HG02870 (cell line): ENCODE measurements at regions not wholly inside any gene's neighbourhood (a gene's known extent, or its start where the extent isn't known, plus 50 kb on each side); places are given as distances from the start of the nearest gene placed in this dataset.
"Not testable (repeated sequence)": the region's sequence is repeated elsewhere in the genome, so short reads cannot be mapped to it uniquely, and the experiment has no call there.

Experiments used
- ATAC-seq: cut with Tn5 transposase; IDR thresholded peaks from one replicate; pipeline ENCODE4 v1.9.1; 2021; ENCODE audit warnings: mild to moderate bottlenecking, moderate library complexity; ENCODE audit not compliant: unreplicated experiment

DNA sequence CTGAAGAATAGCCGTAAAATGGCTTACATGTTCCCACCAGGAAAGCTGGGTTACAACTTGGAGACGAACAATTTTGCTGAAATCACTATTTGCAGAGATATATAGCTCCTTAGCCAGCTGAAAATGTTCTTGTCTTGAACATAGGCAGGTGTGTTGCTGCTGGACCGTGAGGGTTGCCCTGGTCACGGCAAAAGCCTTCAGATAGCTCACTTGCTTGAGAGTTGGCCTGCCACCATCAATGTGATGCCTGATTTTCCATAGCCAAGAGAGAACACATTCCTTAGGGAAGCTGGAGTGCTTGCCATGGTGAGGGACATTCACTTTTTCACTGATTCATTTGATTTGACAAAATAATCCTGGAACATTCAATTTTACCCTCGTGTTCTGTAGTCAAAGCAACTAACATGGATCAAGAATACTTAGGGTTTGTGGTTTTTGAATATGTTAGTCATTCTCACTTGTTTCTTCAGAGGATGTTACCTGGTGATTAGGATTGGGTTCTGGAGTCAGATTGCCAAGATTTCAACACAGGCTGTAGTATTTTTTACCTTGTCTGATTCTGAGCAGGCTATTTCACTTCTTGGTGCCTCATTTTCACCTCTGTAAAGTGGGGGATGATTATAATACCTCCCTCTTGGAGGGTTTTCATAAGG is 536.9 kb downstream of the RAPGEF2 start:
- ATAC-seq = no peak

GRCh38 chr4:159649237-159649636 is 546.4 kb downstream of the RAPGEF2 start:
- ATAC-seq = no peak

GRCh38 chr4:159652871-159653270 is 550.0 kb downstream of the RAPGEF2 start:
- ATAC-seq = no peak

- no peak for ATAC-seq
Observed at GRCh38 chr4:159655547-159655946, 552.7 kb downstream of the RAPGEF2 start.

DNA sequence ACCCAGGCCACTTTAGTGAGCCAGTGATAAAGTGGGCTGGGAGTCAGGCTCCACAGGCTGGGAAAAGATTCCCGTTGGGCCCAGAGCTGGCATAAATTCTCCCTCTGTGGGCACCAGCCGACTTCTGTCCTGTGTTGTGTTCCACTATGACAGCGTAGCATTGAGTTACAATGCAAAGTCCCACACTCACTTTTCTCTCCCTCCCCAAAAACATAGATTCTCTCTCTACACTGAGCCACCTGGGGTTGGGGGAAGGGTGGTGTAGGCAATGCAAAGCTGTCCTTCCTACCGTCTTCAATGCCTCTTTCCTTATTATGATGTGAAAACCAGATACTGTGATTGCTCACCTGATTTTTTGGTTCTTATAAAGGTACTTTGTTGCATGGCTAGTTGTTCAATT is 566.2 kb downstream of the RAPGEF2 start:
- ATAC-seq = no peak

GRCh38 chr4:159673221-159673620 is 570.3 kb downstream of the RAPGEF2 start:
- ATAC-seq = no peak

DNA sequence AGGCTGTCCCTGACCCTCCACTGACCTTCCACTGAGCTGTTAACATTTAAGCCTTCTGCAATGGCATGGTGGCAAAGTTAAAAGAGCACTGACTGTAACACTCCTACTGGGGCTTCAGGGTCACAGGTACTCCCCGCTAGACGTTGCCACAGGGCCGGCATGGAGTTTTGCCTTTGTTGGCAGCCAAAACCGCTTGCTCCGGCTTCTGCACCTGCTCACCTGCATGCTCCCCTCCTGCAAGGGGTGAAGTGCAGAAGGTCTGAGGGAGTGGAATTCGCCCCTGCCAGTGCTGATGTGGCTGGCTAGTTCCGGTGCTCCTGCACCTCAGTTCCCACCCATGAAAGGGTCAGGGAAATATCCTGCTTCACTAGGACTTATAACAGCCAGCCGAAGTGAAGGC is 571.4 kb downstream of the RAPGEF2 start:
- ATAC-seq = no peak

GRCh38 chr4:159677521-159677920 is 574.6 kb downstream of the RAPGEF2 start:
- ATAC-seq = no peak

DNA sequence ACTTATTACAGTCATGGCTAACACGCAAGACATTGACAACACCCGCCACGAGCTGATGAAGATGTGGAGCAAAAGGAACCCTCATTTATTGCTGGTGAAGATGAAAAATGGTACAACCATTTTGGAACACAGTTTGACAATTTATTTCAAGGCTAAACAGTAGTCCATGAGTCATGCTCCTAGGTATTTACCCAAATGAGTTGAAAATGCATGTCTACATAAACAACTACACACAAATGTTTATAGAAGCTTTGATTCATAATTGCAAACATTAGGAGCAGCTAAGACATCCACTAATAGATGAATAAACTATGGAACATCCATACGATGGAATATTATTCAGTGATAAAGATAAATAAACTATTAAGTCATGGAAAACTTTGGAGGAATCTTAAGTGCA is 580.1 kb downstream of the RAPGEF2 start:
- ATAC-seq = no peak

DNA sequence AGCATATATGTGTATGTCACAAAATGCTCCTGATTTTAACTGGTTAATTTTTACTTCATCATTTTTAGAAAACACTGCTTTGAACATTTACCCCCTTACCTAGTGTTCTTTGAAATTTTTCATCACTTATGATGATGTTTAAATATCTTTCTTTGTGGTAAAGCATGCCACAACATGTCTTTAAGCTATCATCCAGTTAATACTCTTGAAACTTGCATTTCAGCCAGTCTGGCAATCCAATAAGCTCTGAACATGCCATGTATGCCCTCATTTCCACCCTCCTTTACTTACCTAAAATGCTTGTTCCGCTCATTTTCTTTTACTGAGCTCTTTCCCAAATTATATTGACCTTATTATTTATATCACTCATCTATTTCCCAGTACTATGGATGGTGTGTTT is 581.2 kb downstream of the RAPGEF2 start:
- no peak for ATAC-seq

GRCh38 chr4:159685340-159686092 is 582.6 kb downstream of the RAPGEF2 start:
- ATAC-seq = no peak

DNA sequence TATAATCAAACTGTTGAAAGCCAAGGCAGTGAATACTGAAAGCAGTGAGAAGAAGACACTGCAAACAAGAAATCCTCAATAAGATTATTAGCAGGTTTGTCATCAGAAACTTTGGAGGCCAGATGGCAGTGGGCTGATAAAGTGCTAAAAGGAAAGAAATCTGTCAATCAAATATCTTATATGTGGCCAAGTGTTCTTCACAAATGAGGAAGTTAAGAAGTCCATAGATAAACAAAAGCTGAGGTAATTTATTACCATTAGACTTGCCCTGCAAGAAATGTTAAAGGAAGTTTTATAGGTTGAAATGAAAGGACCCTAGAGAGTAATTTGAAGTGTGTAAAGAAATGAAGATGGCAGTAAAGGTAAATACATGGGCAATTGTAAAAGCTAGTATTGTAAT is 586.6 kb downstream of the RAPGEF2 start:
- no peak for ATAC-seq

DNA sequence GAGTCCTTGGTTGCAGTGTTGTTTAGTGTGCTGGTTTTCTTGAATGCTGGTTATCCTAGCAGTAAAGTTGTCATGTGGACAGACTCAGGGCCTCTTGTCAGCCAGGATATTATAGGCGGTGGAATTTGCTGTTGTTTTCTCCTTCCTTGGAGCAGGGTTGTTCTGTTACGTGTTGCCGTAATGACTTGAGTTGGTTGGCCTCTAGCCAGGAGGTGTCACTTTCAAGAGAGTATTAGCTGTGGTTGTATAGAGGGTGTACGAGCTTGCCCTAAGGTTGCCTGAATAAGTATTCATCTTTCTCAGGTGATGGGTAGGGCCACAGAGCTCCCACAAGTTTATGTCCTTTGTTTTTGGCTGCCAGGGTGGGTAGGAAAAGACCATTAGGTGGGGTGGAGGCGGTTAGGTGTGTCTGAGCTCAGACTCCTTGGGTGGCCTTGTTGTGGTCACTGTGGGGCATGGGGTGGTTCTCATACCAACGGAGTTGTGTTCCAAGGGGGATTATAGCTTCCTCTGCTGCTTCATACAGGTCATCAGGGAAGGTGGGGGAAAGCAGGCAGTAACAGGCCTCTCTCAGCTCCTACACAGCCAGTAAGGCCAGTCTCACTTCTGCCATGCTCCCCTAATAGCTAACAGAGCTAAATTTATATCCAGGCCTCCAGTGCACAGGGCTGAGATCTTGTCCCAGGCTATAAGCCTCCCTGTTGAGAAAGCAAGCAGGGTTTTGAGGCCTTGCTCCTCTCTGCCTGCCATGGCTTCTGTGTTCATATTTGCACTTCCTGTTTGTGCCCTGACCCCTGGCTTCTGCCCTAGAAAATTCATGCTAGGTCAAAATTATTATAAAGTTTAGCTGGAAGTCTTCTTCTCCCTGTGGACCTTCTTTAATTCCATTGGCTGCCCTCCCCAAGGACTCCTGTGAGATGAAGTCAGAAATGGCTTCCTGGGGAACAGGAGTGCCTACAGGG is 594.7 kb downstream of the RAPGEF2 start:
- no peak for ATAC-seq

DNA sequence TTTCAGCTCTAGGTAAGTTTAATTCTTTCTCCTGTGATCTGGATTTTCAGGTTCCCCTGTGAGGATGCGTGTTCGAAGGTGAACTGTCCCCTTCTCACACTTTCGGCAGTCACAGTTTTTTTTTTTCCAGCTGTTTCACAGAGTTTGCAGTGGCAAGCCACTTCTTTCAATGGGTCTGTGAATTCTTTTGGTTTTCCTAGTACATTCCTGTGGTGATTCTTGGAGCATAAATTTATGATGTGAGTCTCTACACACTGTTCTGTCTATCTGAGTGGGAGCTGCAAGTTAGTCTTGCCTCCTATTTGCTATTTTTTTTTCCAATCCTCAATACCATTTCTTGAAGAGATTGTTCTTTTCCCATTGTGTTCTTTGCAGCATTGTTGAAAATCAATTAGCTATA is 595.5 kb downstream of the RAPGEF2 start:
- ATAC-seq = no peak

DNA sequence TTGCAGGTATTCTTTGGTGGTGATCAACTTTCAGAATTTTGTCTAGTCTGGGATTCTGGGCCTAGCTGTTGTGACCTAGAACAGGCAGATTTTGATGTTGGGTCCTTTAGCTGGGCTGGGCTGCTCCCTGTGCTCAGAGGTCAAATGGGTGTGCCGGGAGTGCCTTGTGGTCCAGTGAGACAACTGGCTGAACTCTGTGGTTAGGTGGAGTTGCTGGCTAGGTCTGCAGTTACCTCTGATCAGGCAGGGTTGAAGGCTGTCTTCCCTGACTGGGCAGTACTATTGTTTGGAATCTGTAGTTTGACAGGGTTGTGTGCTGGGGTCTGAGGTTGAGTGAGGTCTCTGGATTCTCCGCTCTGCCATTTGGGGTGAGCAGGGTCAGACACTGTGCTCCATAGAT is 599.3 kb downstream of the RAPGEF2 start:
- no peak for ATAC-seq

DNA sequence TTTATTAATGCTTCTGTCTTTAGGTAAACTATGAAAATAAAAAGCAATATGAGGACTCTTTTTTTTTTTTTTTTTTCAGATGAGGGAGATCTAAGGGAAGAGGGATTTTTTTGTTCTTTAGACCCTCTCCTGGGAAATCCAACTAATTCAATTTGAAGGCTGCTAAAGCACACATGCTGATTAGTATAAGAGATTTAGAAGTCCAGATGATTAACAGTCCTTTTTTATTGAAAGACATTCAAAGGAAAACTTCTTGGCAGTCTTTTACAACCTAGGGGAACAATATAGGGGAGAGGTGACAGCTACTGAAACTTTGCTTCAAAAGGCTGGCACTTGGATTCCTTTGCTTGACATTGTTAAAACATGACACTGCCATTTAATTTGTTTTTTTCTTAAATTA is 602.5 kb downstream of the RAPGEF2 start:
- ATAC-seq = no peak

DNA sequence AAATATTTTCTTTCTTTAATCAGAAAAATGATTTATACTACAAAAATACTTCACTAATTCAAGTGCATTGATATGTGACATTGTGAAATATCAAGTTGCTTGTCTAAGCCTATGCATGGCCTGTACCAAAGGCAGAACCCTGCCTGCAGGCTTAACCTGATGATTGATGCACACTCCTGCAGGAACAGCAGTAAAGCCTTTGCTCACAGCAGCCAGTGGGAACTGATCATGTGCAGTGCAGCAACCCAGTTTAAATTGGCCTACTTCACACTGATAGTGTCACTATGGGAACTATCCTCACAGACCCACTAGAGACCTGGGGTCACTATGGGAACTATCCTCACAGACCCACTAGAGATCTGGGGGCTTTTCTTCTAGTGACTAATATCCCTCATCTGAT is 603.8 kb downstream of the RAPGEF2 start:
- no peak for ATAC-seq

- not testable (repeated sequence) for ATAC-seq
Observed at GRCh38 chr4:159715180-159715579, 612.3 kb downstream of the RAPGEF2 start.

DNA sequence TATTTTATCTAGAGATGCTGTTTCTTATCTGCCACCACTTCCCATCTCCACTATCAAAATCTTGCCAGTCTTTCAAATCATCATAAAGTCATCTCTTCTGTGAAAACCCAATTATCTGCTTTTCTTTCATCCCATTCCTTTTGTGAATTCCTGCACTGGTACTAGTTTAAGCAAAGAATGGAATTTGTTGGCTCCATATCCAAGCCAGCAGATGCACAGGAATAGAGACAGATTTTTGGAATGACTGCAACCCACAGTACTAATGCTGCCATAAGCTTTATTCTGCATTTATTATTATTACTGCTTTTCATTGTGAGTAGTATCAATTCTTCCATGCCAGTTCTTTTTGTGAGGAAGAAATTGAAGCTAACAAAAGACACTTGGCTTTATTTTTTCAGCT is 616.7 kb downstream of the RAPGEF2 start:
- no peak for ATAC-seq

DNA sequence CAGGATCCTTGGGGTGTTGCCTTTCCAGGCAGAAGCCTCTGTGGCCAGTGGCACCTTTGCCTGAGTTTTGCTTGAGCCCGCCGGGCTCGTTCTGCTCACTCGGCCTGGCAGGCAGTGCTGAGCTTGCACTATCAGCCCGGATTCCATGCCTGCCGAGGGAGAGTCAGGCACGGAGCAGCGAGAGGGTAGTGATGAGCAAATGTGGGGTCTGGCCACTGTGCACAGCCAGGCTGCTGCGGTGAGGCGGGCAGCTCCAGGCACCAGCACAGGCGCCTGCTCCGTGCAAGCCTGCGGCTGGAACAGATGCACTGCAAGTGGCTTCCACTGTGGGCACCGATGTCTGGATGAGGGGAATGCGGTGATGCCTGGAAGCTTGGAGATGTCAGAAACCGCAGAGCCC is 619.2 kb downstream of the RAPGEF2 start:
- no peak for ATAC-seq

GRCh38 chr4:159722918-159723317 is 620.0 kb downstream of the RAPGEF2 start:
- ATAC-seq = no peak
